ENCODE measurements at regions not wholly inside any gene's neighbourhood (a gene's known extent, or its start where the extent isn't known, plus 50 kb on each side); places are given as distances from the start of the nearest gene placed in this dataset.
"Not testable (repeated sequence)": the region's sequence is repeated elsewhere in the genome, so short reads cannot be mapped to it uniquely, and the experiment has no call there.

GRCh38 chr7:52179934-52180333 lies 855.5 kb upstream of the POM121L12 start:
- in situ Hi-C loops (cut with HindIII; ENCODE audit: low sequenced_read_pairs): no loop called here
- H3K4me3 ChIP-seq (ENCODE audit: low read depth, low read length): no peak overlapping the region
- DNase-seq (ENCODE audit: low read depth, low spot score): no peak
- no peak for TF ChIP-seq CTCF (IDR thresholded peaks at IDR 0.05; ENCODE audit: low read depth, low read length)

GRCh38 chr7:52168085-52168484 lies 851.5 kb upstream of the COBL start:
- H3K4me3 ChIP-seq (ENCODE audit: low read depth, low read length): no peak overlapping the region
- peak; percentile 7 for TF ChIP-seq CTCF (IDR thresholded peaks at IDR 0.05; ENCODE audit: low read depth, low read length)
- in situ Hi-C loops (cut with HindIII; ENCODE audit: low sequenced_read_pairs): no loop called here
- no peak for DNase-seq (ENCODE audit: low read depth, low spot score)

GRCh38 chr7:52163311-52163710 lies 846.7 kb upstream of the COBL start:
- in situ Hi-C loops (cut with HindIII; ENCODE audit: low sequenced_read_pairs): no loop called here
- no peak for DNase-seq (ENCODE audit: low read depth, low spot score)
- no peak for TF ChIP-seq CTCF (IDR thresholded peaks at IDR 0.05; ENCODE audit: low read depth, low read length)
- no peak overlapping the region for H3K4me3 ChIP-seq (ENCODE audit: low read depth, low read length)

- no peak for TF ChIP-seq CTCF (IDR thresholded peaks at IDR 0.05; ENCODE audit: low read depth, low read length)
- DNase-seq (ENCODE audit: low read depth, low spot score): no peak
- in situ Hi-C loops (cut with HindIII; ENCODE audit: low sequenced_read_pairs): no loop called here
- H3K4me3 ChIP-seq (ENCODE audit: low read depth, low read length): no peak overlapping the region
These were observed 844.9 kb upstream of the COBL start for GRCh38 chr7:52161483-52161882.

GRCh38 chr7:52159421-52159820 lies 842.8 kb upstream of the COBL start:
- DNase-seq (ENCODE audit: low read depth, low spot score); H3K4me3 ChIP-seq (ENCODE audit: low read depth, low read length); in situ Hi-C loops (cut with HindIII; ENCODE audit: low sequenced_read_pairs): not testable (repeated sequence)

- in situ Hi-C loops (cut with HindIII; ENCODE audit: low sequenced_read_pairs): no loop called here
- no peak for DNase-seq (ENCODE audit: low read depth, low spot score)
- no peak for TF ChIP-seq CTCF (IDR thresholded peaks at IDR 0.05; ENCODE audit: low read depth, low read length)
- H3K4me3 ChIP-seq (ENCODE audit: low read depth, low read length): no peak overlapping the region
These were observed 837.8 kb upstream of the COBL start for GRCh38 chr7:52154382-52154781.

- no peak for TF ChIP-seq CTCF (IDR thresholded peaks at IDR 0.05; ENCODE audit: low read depth, low read length)
- in situ Hi-C loops (cut with HindIII; ENCODE audit: low sequenced_read_pairs): no loop called here
- DNase-seq (ENCODE audit: low read depth, low spot score): no peak
These were observed 835.0 kb upstream of the COBL start for GRCh38 chr7:52151559-52151958.

More at GRCh38 chr7:52151559-52151958, 835.0 kb upstream of the COBL start:
- H3K4me3 ChIP-seq (ENCODE audit: low read depth, low read length): no peak overlapping the region
